ENCODE measurements at regions not wholly inside any gene's neighbourhood (a gene's known extent, or its start where the extent isn't known, plus 50 kb on each side); places are given as distances from the start of the nearest gene placed in this dataset.

- peak; percentile 78 for DNase-seq (ENCODE audit: low spot score)
- no peak overlapping the region for H3K27ac Mint-ChIP-seq
- no peak overlapping the region for H3K4me3 Mint-ChIP-seq
- no peaks in the 10 kb centered on the region for H3K36me3 Mint-ChIP-seq (ENCODE audit: low read depth)
- H3K4me1 Mint-ChIP-seq (ENCODE audit: low read depth): no peaks in the 10 kb centered on the region
- no peaks in the 10 kb centered on the region for H3K9me3 Mint-ChIP-seq
- H3K27me3 Mint-ChIP-seq (ENCODE audit: low read depth): peaks cover 32% of the 10 kb centered on the region
Observed at GRCh38 chr5:175796536-175797499, 74.6 kb upstream of the CPLX2 start.

GRCh38 chr5:175797521-175798038 is 73.8 kb upstream of the CPLX2 start:
- H3K4me1 Mint-ChIP-seq (ENCODE audit: low read depth): no peaks in the 10 kb centered on the region
- H3K27ac Mint-ChIP-seq: no peak overlapping the region
- H3K36me3 Mint-ChIP-seq (ENCODE audit: low read depth): no peaks in the 10 kb centered on the region
- DNase-seq (ENCODE audit: low spot score): no peak
- H3K9me3 Mint-ChIP-seq: no peaks in the 10 kb centered on the region
- peaks cover 32% of the 10 kb centered on the region for H3K27me3 Mint-ChIP-seq (ENCODE audit: low read depth)
- no peak overlapping the region for H3K4me3 Mint-ChIP-seq

- Mint-ChIP-seq H3K27me3 (ENCODE audit: low read depth) (peaks cover 32% of the 10 kb centered on the region), H3K27ac (no peak overlapping the region), H3K4me3 (no peak overlapping the region), H3K36me3 (ENCODE audit: low read depth) (no peaks in the 10 kb centered on the region), H3K4me1 (ENCODE audit: low read depth) (no peaks in the 10 kb centered on the region), H3K9me3 (no peaks in the 10 kb centered on the region)
- no peak for DNase-seq (ENCODE audit: low spot score)
Observed at GRCh38 chr5:175798626-175799025, 72.8 kb upstream of the CPLX2 start.

- no peak for DNase-seq (ENCODE audit: low spot score)
Observed at GRCh38 chr5:175800656-175801081, 70.7 kb upstream of the CPLX2 start.

GRCh38 chr5:175802361-175802760 is 69.0 kb upstream of the CPLX2 start:
- DNase-seq (ENCODE audit: low spot score): no peak
- no peak overlapping the region for H3K4me3 Mint-ChIP-seq
- H3K36me3 Mint-ChIP-seq (ENCODE audit: low read depth): no peaks in the 10 kb centered on the region
- H3K27ac Mint-ChIP-seq: no peak overlapping the region
- H3K27me3 Mint-ChIP-seq (ENCODE audit: low read depth): peaks cover 19% of the 10 kb centered on the region
- no peaks in the 10 kb centered on the region for H3K9me3 Mint-ChIP-seq
- no peaks in the 10 kb centered on the region for H3K4me1 Mint-ChIP-seq (ENCODE audit: low read depth)

More at GRCh38 chr5:175800656-175801081, 70.7 kb upstream of the CPLX2 start:
- Mint-ChIP-seq H3K27ac (no peak overlapping the region), H3K4me1 (ENCODE audit: low read depth) (no peaks in the 10 kb centered on the region), H3K4me3 (no peak overlapping the region), H3K36me3 (ENCODE audit: low read depth) (no peaks in the 10 kb centered on the region), H3K27me3 (ENCODE audit: low read depth) (peaks cover 24% of the 10 kb centered on the region), H3K9me3 (no peaks in the 10 kb centered on the region)

- no peak for DNase-seq (ENCODE audit: low spot score)
- Mint-ChIP-seq H3K4me3 (no peak overlapping the region), H3K27me3 (ENCODE audit: low read depth) (peaks cover 10% of the 10 kb centered on the region)
Observed at GRCh38 chr5:175803254-175803653, 68.1 kb upstream of the CPLX2 start.

GRCh38 chr5:175803736-175804454 is 67.5 kb upstream of the CPLX2 start:
- no peaks in the 10 kb centered on the region for H3K9me3 Mint-ChIP-seq
- H3K4me3 Mint-ChIP-seq: no peak overlapping the region
- H3K4me1 Mint-ChIP-seq (ENCODE audit: low read depth): no peaks in the 10 kb centered on the region
- no peaks in the 10 kb centered on the region for H3K36me3 Mint-ChIP-seq (ENCODE audit: low read depth)
- peaks cover 4% of the 10 kb centered on the region for H3K27me3 Mint-ChIP-seq (ENCODE audit: low read depth)
- H3K27ac Mint-ChIP-seq: no peak overlapping the region
- DNase-seq (ENCODE audit: low spot score): no peak

More at GRCh38 chr5:175803254-175803653, 68.1 kb upstream of the CPLX2 start:
- no peaks in the 10 kb centered on the region for H3K4me1 Mint-ChIP-seq (ENCODE audit: low read depth)
- no peak overlapping the region for H3K27ac Mint-ChIP-seq
- H3K9me3 Mint-ChIP-seq: no peaks in the 10 kb centered on the region
- no peaks in the 10 kb centered on the region for H3K36me3 Mint-ChIP-seq (ENCODE audit: low read depth)

- Mint-ChIP-seq H3K27me3 (ENCODE audit: low read depth) (no peaks in the 10 kb centered on the region), H3K27ac (no peak overlapping the region), H3K36me3 (ENCODE audit: low read depth) (no peaks in the 10 kb centered on the region), H3K9me3 (no peaks in the 10 kb centered on the region), H3K4me1 (ENCODE audit: low read depth) (no peaks in the 10 kb centered on the region), H3K4me3 (no peak overlapping the region)
- DNase-seq (ENCODE audit: low spot score): no peak
Observed at GRCh38 chr5:175805256-175806011, 65.9 kb upstream of the CPLX2 start.

GRCh38 chr5:175808711-175809110 is 62.7 kb upstream of the CPLX2 start:
- peaks cover 3% of the 10 kb centered on the region for H3K27me3 Mint-ChIP-seq (ENCODE audit: low read depth)
- no peaks in the 10 kb centered on the region for H3K4me1 Mint-ChIP-seq (ENCODE audit: low read depth)
- H3K9me3 Mint-ChIP-seq: no peaks in the 10 kb centered on the region
- H3K27ac Mint-ChIP-seq: no peak overlapping the region
- no peaks in the 10 kb centered on the region for H3K36me3 Mint-ChIP-seq (ENCODE audit: low read depth)
- no peak overlapping the region for H3K4me3 Mint-ChIP-seq
- DNase-seq (ENCODE audit: low spot score): no peak

GRCh38 chr5:175809531-175810121 is 61.8 kb upstream of the CPLX2 start:
- Mint-ChIP-seq H3K9me3 (no peaks in the 10 kb centered on the region), H3K4me1 (ENCODE audit: low read depth) (no peaks in the 10 kb centered on the region), H3K4me3 (no peak overlapping the region), H3K27ac (no peak overlapping the region), H3K27me3 (ENCODE audit: low read depth) (peaks cover 3% of the 10 kb centered on the region), H3K36me3 (ENCODE audit: low read depth) (no peaks in the 10 kb centered on the region)
- DNase-seq (ENCODE audit: low spot score): no peak

- no peak overlapping the region for H3K4me3 Mint-ChIP-seq
- H3K9me3 Mint-ChIP-seq: no peaks in the 10 kb centered on the region
- H3K27me3 Mint-ChIP-seq (ENCODE audit: low read depth): peaks cover 3% of the 10 kb centered on the region
- no peaks in the 10 kb centered on the region for H3K36me3 Mint-ChIP-seq (ENCODE audit: low read depth)
- H3K4me1 Mint-ChIP-seq (ENCODE audit: low read depth): no peaks in the 10 kb centered on the region
- H3K27ac Mint-ChIP-seq: no peak overlapping the region
- no peak for DNase-seq (ENCODE audit: low spot score)
Observed at GRCh38 chr5:175810457-175810856, 60.9 kb upstream of the CPLX2 start.

- Mint-ChIP-seq H3K27me3 (ENCODE audit: low read depth) (peaks cover 5% of the 10 kb centered on the region), H3K36me3 (ENCODE audit: low read depth) (no peaks in the 10 kb centered on the region), H3K27ac (no peak overlapping the region), H3K4me3 (no peak overlapping the region), H3K9me3 (no peaks in the 10 kb centered on the region), H3K4me1 (ENCODE audit: low read depth) (no peaks in the 10 kb centered on the region)
- no peak for DNase-seq (ENCODE audit: low spot score)
Observed at GRCh38 chr5:175811589-175811988, 59.8 kb upstream of the CPLX2 start.

GRCh38 chr5:175813943-175814630 is 57.3 kb upstream of the CPLX2 start:
- H3K27ac Mint-ChIP-seq: no peak overlapping the region
- H3K9me3 Mint-ChIP-seq: no peaks in the 10 kb centered on the region
- H3K27me3 Mint-ChIP-seq (ENCODE audit: low read depth): peaks cover 5% of the 10 kb centered on the region
- no peaks in the 10 kb centered on the region for H3K4me1 Mint-ChIP-seq (ENCODE audit: low read depth)
- DNase-seq (ENCODE audit: low spot score): no peak
- H3K36me3 Mint-ChIP-seq (ENCODE audit: low read depth): no peaks in the 10 kb centered on the region
- no peak overlapping the region for H3K4me3 Mint-ChIP-seq

All from T-helper 2 cell treated with Interferon-gamma antibody and Interleukin-4, amounts not matched to agents 5 μg/mL and 100 μg/mL, for 36 hours (primary cell).